ENCODE measurements at regions not wholly inside any gene's neighbourhood (a gene's known extent, or its start where the extent isn't known, plus 50 kb on each side); places are given as distances from the start of the nearest gene placed in this dataset.

- Histone ChIP-seq H2BK12ac (ENCODE audit: insufficient read length, low read depth, low read length) (no peak overlapping the region), H3K4me1 (ENCODE audit: insufficient read depth, low read length) (no peaks in the 10 kb centered on the region; the same call in 1 of the 2 replicates), H3K18ac (ENCODE audit: insufficient read length, low read depth, low read length) (no peak overlapping the region), H3K79me1 (ENCODE audit: insufficient read depth, low read depth, low read length, poor library complexity, severe bottlenecking) (no peaks in the 10 kb centered on the region), H3K4ac (ENCODE audit: low read depth, low read length) (no peak overlapping the region), H3T11ph (ENCODE audit: low read length) (no peak overlapping the region), H4K5ac (ENCODE audit: insufficient read length, low read depth, low read length) (no peak overlapping the region), H3K27me3 (ENCODE audit: insufficient read depth, low read length) (no peaks in the 10 kb centered on the region), H4K91ac (ENCODE audit: insufficient read length, low read depth, low read length) (no peak overlapping the region), H2AFZ (ENCODE audit: low read length) (no peak overlapping the region), H2AK5ac (ENCODE audit: insufficient read length, low read length) (no peak overlapping the region), H3K9ac (ENCODE audit: extremely low read depth, insufficient read length, low read length) (no peak overlapping the region), H3K27ac (ENCODE audit: insufficient read length, low read depth, low read length) (no peak overlapping the region), H2BK5ac (ENCODE audit: insufficient read length, low read length) (no peak overlapping the region), H3K79me2 (ENCODE audit: insufficient read depth, low read length) (no peaks in the 10 kb centered on the region), H4K8ac (replicated peaks; ENCODE audit: insufficient read length, low read depth, low read length) (no peak overlapping the region), H3K56ac (ENCODE audit: insufficient read length, low read depth, low read length) (no peak overlapping the region), H3K9me3 (ENCODE audit: control insufficient read depth, low read depth, low read length) (no peaks in the 10 kb centered on the region), H3K23me2 (ENCODE audit: insufficient read length, low read depth, low read length, poor library complexity, severe bottlenecking) (no peaks in the 10 kb centered on the region), H3K4me2 (ENCODE audit: insufficient read depth, insufficient read length, low read length) (no peak overlapping the region), H2BK20ac (ENCODE audit: low read depth, low read length, poor library complexity, severe bottlenecking) (no peak overlapping the region), H2BK120ac (ENCODE audit: low read depth, low read length, poor library complexity, severe bottlenecking) (no peak overlapping the region), H4K20me1 (ENCODE audit: control insufficient read depth, insufficient read depth, insufficient read length) (no peaks in the 10 kb centered on the region), H3K14ac (ENCODE audit: insufficient read depth, low read length) (no peak overlapping the region), H2BK15ac (ENCODE audit: low read depth, low read length) (no peak overlapping the region), H3K23ac (ENCODE audit: insufficient read length, low read depth, low read length) (no peak overlapping the region)
- peaks cover 3 to 7% of the 10 kb centered on the region in 2 experiments for H3K4me1 Mint-ChIP-seq
- no peak for TF ChIP-seq CTCF (conservative IDR thresholded peaks at IDR 0.05)
- H3K27me3 Mint-ChIP-seq (ENCODE audit: low read depth): no peaks in the 10 kb centered on the region
- H3K9me3 Mint-ChIP-seq: no peaks in the 10 kb centered on the region
- no peak overlapping the region for H3K27ac Mint-ChIP-seq
- no peak overlapping the region for H3K4me3 Mint-ChIP-seq
- no peaks in the 10 kb centered on the region for H3K36me3 Mint-ChIP-seq (ENCODE audit: insufficient read depth in 1 of 3, low read depth in 3 of 3)
- no CpG with 5 or more reads among the region's 1 CpG for WGBS (ENCODE audit: extremely low coverage, insufficient read length, low lambda C conversion rate)
- no peak for DNase-seq
These were observed 580.4 kb upstream of the ZEB2 start for GRCh38 chr2:145100301-145100700.
